HG02938 (cell line): ENCODE measurements at regions not wholly inside any gene's neighbourhood (a gene's known extent, or its start where the extent isn't known, plus 50 kb on each side); places are given as distances from the start of the nearest gene placed in this dataset.
"Not testable (repeated sequence)": the region's sequence is repeated elsewhere in the genome, so short reads cannot be mapped to it uniquely, and the experiment has no call there.

ENCODE experiments used
- ATAC-seq: cut with Tn5 transposase; IDR thresholded peaks from one replicate; pipeline ENCODE4 v1.9.1; 2021; ENCODE audit warnings: mild to moderate bottlenecking, moderate library complexity; ENCODE audit not compliant: unreplicated experiment

DNA sequence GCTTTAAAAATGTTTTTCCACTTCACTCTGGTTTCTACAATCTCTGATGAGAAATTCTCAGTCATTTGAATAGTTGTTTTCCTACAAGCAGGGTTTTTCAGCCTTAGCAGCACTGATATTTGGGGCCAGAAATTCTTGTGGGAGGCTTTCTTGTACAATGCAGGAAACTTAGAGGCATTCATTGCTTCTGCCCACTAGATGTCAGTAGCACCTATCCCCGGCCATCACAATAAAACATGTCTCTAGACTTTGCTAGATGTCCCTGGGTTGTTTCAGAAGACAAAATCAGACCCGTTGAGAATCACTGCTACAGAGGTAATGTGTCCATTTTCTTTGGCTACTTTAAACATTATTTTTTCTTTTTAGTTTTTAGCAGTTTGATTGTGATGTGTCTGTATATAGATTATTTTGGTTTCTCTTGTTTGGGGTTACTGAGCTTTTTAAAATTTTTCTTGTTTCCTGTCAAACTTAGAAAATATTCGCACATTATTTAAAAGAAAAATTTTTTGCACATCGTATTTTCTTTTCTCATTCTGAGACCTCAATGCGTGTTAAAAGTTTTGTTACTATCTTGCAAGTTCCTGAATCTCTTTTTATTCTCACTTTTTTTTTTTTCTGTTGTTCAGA lies 60.8 kb upstream of the CCDC179 start:
- ATAC-seq = peak; percentile 98

DNA sequence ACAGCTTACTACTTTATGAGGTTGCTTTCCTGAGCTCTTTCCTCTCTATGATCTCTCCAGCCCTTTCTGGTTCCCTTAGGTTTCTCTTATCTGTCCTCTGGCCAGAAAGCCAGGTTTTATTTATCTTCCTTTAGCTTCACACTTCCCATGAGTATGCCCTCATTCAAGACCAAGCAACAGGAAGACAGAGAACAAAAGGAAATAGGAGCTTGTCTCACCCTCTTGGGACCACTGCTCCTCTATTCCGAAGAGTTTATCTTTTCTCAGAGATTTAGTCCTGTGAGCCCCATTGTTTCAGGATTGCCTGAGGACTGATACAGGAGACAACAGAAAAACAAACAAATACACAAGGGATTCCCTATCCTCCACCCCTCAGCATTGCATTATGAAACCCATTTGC lies 62.4 kb upstream of the CCDC179 start:
- no peak for ATAC-seq

DNA sequence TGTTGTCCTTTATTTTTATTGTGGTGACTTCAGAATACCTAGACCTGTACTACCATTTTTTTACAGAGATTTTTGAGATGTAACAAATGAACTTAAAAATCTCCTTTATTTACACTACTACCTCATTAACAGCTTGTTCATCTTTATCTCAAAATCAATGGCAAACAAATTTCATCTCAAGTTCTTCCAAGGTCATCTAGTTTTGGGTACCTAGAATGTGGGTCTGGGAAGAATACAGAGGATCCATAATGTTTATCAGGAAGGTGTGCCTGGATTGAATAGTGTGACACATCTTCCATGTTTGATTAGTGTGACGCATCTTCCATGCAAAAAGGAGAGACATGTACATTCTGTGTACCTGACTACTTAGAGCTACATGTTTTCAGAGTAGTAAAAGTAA lies 63.3 kb upstream of the CCDC179 start:
- no peak for ATAC-seq

DNA sequence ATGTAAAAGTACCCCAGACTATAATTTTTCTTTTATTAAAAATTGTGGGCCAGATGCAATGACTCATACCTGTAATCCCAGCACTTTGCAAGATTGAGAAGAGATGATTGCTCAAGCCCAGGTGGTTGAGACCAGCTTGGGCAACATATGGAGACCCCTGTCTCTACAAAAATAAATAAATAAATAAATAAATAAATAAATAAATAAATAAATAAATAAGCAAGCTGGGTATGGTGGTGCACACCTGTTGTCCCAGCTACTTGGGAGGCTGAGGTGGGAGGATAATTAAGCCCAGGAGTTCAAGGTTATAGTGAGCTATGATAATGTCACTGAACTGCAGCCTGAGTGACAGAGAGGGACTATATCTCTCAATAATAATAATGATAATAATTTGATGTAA lies 66.1 kb upstream of the CCDC179 start:
- no peak for ATAC-seq

DNA sequence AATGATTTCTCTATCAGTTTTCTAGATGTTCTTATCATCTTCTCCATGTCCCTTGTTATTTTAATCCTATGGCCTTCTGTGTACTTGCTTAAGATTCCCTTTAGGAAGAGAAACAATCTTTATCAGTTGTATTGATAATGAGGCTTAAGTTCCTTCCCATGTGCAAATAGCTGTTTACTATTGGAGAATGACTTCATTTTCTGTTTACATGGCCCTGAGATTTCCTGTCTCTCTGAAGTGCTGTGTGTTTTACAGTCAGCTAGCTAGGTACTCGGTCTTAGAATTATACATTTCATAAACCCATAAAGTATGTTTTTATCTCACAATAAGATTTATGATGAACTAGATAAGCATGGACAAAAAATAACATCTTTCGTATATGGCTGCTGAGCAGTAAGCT lies 67.5 kb upstream of the CCDC179 start:
- no peak for ATAC-seq

DNA sequence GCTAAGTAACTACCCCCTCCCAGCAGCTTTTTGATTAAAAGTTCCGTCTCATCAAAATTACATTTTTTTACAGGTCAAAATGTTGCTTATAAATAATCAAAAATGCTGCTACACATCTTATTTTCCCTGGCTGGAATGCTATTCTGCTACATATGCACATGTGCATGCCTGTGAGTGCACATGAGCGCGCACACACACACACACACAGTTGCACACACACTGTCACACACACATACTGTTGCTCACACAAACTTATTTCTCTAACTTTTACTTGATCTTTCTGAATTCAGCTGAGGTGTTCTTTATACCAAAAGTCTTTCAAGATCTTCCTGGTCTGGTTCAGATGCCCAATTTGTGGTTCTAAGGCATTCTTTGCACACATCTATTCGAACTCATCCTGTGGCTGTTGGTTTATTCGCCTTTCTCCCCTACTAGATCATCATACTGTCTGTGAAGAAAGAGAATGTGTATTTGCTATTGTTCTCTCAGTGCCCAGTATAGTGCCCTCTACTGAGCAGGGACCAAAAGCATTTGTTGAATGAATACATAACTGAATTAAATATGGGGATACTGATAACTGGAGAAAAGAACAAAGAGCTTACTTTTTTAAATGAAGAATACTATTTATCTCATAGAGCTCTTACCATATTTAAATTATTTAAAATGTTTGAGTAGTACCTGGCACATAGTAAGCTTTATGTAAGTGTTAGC lies 68.1 kb upstream of the CCDC179 start:
- ATAC-seq = no peak

DNA sequence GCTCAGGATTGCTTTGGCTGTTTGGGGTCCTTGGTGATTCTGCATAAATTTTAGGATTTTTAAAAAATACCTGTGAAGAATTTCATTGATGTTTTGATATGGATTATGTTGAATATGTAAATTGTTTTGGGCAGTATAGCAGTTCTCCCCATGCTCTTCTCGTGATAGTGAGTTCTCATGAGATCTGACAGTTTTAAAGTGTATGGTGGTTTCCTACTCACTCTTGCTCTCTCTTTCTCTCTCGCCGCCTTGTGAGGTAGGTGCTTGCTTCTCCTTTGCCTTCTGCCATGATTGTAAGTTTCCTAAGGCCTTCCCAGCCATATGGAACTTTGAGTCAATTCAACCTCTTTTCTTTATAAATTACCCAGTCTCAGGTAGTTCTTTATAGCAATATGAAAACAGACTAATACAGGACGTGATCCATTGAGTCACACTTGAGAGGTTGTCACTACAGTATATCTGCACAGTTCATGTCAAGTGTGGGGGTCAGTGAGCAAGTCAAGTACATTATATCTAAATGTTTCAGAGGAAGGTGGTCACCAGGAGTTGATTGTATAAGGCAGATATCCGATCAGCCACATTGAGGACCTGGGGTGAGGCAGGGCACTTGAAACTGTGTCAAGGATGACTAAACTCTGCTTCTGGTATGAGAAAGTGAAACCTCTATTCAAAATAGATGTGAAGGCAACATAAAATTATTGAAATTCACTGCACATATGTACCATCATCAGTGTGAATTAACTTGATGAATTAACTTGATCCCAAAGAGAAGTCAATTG lies 70.7 kb upstream of the CCDC179 start:
- peak; percentile 98 for ATAC-seq

DNA sequence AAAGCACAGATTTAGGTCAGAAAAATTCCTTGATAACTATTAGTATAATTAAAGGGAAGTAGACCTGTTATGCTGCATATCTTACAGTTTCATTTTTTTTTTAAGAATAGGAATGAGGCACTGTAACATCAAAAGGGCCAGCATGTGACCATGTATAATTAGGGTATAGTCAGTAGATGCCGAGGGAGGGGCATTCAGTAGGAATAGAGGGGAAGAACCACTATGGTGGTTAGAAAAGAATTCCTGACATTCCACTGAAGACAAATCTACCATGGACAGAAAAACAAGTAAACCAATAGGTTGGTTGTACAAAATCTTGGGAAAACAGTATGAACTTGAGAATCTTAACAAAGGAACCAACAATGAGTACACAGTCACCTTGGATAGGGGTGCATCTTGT lies 78.4 kb upstream of the CCDC179 start:
- no peak for ATAC-seq

DNA sequence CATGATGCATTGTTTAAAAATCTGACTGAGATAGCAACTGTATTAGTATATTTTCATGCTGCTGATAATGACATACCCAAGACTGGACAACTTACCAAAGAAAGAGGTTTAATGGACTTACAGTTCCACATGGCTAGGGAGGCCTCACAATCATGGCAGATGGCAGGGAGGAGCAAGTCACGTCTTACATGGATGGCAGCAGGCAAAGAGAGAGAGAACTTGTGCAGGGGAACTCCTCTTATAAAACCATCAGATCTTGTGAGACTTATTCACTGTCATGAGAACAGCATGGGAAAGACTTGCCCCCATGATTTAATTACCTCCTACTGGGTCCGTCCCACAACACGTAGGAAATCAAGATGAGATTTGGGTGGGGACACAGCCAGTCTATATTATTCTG lies 81.3 kb upstream of the CCDC179 start:
- not testable (repeated sequence) for ATAC-seq

DNA sequence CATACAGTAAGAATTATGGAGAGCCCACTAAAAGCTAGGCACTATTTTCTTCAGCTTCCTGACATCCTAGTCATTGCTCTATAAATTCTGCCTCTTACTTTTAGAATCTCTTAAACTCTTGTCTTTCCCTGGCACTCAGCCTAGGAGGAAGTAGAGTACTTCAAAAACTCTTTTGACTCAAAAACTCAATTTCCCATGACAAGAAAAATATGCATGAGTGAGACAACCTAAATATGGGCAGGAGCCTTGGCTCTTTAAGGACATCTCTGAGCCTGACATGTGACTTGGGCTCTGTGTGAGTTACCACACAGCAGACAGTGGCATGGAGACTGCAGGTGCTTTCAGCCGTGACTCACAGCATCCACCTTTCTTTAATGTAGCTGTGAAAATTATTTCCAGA lies 97.5 kb upstream of the CCDC179 start:
- ATAC-seq = no peak

DNA sequence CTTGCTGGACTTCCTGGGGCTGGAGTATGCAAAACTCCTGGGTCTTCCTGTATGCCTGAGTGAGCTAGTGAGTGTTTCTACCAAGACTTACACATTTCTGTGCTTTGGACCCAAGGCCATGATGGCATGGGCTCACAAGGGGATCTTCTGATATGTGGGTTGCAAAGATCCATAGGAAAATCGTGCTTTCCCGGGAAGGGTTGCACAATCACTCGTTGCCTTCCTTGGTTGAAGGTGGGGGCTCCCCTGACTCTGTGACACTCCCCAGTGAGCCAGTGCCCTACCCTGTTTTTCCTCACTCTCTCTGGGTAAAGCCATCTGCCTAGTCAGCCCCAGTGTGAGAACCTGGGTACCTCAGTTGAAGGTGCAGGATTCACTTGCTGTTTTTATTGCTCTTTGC lies 114.0 kb upstream of the CCDC179 start:
- no peak for ATAC-seq

DNA sequence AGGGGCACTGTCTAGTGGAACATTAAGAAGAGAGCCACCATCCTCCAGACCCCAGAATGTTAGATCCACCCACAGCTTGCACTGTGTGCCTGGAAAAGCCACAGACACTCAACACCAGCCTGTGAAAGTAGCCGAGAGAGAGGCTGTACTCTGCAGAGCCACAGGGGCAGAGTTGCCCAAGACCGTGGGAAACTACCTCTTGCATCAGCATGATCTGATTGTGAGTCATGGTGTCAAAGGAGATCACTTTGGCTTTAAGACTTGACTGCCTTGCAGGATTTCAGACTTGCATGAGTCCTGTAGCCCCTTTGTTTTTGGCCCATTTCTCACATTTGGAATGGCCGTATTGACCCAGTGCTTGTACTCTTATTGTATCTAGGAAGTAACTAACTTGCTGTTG lies 115.9 kb upstream of the CCDC179 start:
- ATAC-seq = no peak

DNA sequence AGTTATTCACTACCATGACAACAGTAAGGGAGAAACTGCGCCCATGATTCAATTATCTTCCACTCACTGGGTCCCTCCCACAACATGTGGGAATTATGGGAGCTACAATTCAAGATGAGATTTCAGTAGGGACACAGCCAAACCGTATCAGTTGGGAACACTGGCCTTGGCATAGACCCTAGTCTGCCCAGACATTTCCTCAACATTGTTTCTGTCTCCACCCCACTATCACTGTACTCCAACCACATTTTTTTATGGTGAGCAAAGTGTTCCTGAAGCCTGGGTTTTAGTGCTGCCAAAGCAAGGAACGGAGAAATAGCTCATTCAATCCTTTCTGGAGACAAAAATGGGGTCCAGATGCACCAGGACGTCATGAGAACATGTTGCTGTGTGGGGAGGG lies 122.6 kb upstream of the CCDC179 start:
- ATAC-seq = no peak

DNA sequence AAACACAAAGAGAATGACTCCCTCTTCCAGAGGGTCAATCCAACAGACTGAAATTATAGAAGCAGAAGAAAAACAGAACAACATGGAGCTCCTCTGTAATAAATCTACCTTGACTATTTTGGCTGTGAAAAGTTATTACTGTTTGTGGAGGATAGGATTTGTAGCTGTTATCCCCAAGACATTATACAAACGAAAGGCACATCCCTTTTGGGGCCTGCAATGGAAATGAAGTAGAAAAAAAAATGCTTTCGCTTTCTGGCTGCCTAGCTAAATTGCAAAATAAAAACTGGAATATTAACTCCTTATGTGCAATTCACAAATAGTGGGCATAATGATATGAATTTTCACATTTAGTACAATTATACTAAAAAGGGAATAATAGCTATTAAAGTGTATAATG lies 123.8 kb upstream of the CCDC179 start:
- no peak for ATAC-seq

DNA sequence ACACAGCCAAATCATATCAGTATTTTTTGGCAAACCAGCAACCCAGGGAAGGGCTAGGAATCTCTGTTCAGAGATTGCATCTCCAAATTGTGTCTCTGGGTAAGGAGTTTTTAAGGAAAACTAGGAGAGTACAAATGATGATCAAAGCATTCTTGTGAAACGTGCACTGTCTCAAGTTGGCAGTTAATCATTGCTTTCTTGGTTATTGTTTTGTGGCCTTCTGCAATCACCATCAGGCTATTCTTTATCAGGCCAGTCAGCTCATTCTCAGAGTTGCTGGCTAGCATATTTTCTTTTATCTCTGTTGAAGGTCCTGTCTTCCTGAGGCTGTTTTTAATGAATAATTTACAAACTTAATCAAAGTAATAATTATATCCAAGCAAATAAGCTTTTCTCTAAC lies 129.1 kb upstream of the CCDC179 start:
- ATAC-seq = no peak

DNA sequence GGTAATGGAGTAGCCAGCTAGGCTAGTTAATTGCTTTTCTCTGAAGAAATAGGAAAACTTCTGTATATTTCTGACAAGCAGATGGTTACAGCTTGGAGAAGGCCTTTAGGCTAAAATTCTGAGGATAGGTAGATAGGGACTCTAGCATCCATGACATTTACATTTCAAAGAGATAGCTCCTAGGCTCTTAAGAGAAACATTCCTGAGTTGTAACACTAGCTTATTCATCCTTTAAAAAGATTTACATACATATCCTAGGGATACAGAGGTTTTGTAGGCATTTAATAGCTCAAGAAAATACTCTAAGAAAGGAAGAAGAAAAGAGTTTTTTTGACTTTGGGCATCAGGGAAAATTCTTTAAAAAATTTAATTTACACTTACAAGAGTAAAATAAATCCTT lies 130.9 kb upstream of the CCDC179 start:
- no peak for ATAC-seq

DNA sequence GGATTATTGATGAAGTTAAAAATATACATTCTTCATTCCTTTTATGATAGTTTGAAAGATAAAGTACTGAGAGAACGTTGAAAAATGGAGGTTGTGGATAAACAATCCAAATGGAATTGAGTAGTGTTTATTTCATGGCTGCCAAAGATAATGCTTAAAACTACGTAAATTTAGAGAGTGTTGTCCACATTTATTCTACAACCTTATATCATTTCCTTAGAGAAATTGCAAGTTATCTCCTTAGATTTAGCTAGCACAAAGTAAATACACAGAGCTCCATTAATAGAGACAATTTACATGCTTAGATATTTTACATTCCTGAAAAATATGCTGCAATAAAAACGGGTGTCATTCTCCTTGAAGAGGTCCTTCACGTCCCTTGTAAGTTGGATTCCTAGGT lies 146.5 kb upstream of the CCDC179 start:
- ATAC-seq = no peak

DNA sequence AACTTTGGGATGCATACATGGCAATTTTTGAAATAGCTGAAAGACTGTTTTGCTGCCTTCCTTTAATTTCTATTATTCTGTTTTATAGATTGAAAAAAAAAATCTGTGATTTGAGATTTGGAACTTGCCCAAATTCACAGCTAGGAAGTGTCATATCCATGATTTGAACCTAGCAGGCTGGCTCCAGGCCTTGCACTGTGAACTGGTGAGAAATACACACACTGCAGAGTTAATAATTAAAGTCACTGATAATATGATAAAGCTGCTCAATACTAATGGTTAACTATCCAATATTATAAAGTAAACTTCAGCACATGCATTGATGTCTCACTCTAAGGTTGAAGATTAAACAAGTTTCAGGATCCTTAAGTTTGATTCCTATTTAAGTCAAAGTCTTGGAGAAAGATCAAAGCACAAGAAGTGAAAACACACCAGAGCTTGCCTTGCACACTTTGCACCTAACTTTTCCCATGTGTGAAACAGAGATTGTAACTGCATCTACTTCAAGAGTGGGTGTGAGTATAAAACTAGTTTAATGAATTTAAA lies 150.6 kb upstream of the CCDC179 start:
- ATAC-seq = no peak

DNA sequence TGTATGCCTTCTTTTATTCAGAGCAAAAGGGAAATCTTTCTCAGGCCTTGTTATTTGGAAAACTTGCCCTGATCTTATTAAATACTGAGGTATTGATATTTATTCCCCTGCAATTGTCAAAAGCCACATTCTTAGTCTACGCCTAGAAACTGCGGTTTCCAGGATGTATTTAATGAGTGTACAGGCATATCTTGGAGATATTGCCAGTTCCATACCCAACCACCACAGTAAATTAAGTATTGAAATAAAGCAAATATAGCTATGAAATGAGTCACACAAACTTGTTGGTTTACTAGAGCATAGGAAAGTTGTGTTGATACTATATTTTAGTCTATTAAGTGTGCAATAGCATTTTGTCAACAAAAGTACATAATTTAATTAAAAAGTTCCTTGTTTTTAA lies 152.7 kb upstream of the CCDC179 start:
- no peak for ATAC-seq

DNA sequence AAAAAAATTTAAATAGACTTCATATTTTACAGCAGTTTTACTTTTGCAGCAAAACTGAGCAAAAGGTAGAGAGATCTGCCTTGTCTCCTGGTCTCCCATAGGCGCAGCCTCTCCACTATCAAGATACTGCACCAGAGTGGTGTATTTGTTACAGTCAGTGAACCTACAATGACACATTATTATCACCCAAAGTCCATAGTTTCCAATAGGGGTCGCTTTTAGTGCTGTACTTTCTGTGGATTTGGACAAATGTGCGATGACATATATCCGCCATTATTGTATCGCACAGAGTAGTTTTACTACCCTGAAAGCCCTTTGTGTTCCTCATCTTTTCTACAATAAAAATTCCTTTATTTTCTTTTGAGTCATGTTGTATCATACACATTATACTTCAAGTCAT lies 153.2 kb upstream of the CCDC179 start:
- no peak for ATAC-seq

DNA sequence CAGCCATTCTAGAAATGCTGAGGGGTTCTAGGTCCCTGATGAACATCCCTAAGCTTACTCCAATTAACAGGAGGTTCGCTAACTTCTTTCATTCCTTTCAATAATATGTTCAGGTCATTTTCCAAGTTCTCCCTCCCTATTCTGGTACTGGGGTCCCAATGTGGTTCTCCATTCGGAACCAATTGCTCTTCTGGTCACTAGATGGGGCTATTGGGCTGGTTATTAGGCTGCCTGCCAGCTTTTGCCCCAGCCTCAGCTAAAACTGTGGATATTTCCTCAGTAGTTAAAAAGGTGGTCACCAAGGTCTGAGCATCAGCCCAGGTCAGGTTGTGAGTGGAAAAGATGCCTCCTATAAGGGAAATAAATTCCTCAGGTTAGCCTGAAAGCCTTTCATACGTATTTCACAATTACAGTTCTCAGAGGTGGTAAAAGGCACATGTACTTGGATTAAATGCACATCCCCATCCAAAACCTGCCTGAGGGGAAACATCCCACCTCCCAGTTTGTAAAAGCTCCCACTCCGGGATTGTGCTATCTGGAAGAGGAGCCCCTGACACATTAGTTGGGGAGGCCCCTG lies 161.1 kb upstream of the CCDC179 start:
- ATAC-seq = peak; percentile 60

DNA sequence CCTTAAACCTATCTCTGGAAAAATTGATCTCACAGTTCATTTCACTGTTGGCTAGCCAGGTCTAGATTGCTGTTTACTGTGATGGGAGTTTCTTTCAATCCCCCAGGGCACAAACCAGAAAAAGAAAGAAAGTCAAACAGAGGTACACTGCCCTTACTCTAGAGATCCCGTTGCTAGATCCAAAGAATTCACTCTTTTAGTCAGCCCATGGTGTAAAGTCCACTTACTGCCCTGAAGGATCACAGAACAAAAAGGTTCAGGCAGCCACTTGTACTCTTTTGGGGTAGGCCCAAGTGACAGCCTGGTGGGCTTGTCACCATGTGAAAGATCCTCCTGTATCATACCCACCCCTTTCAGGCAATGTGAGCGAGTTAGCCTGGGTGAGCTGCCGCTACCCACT lies 162.6 kb upstream of the CCDC179 start:
- no peak for ATAC-seq
